Panc1 (cell line): ENCODE measurements at regions not wholly inside any gene's neighbourhood (a gene's known extent, or its start where the extent isn't known, plus 50 kb on each side); places are given as distances from the start of the nearest gene placed in this dataset.

Source experiments
- CTCF ChIP-seq: fragments of 450-650 bp; IDR thresholded peaks from 2 replicates; pipeline ENCODE4 v1.5.1; 2017; ENCODE audit warnings: mild to moderate bottlenecking
- REST ChIP-seq, 2 experiments: IDR thresholded peaks; 2 replicates each; pipeline ENCODE4 v1.6.1; 2011 to 2012; ENCODE audit warnings: low read depth in 2 of 2, control low read depth in 1 of 2, low read length in 1 of 2, mild to moderate bottlenecking in 1 of 2, moderate library complexity in 1 of 2; ENCODE audit not compliant: insufficient read depth in 1 of 2
- SIN3A ChIP-seq: IDR thresholded peaks from 2 replicates; pipeline ENCODE4 v1.6.1; 2012; ENCODE audit warnings: low read depth, mild to moderate bottlenecking, low read length, moderate library complexity, borderline replicate concordance; ENCODE audit not compliant: insufficient read depth
- TCF7L2 ChIP-seq: IDR thresholded peaks from 2 replicates; pipeline ENCODE4 v1.6.1; 2011; ENCODE audit warnings: mild to moderate bottlenecking, low read depth, low read length, inconsistent platforms

- TF ChIP-seq CTCF, result no peak
- TF ChIP-seq REST (IDR thresholded peaks at IDR 0.05; ENCODE audit: insufficient read depth in 1 of 2, low read depth in 2 of 2, low read length in 1 of 2), result no peak
- TF ChIP-seq SIN3A, result no peak
- no peak for TF ChIP-seq TCF7L2
Measured at GRCh38 chr3:116977441-116977840, 267.9 kb downstream of the TUSC7 start.
